K562 (cell line): ENCODE measurements at regions not wholly inside any gene's neighbourhood (a gene's known extent, or its start where the extent isn't known, plus 50 kb on each side); places are given as distances from the start of the nearest gene placed in this dataset.
A peak's percentile ranks its signal among the peaks of the same experiment; 100 is the strongest.

ENCODE experiments used
- BACH1 ChIP-seq: fragments of 200-800 bp; sonication (Bioruptor generic); IDR thresholded peaks from 2 replicates; pipeline ENCODE4 v1.6.1; 2016; ENCODE audit warnings: missing genetic modification characterization, missing compliant biosample characterization
- CEBPG ChIP-seq, 3 experiments: fragments of 200-800 bp in 1 of 3; sonication (Bioruptor generic) in 1 of 3; sonication (generic) in 1 of 3; formaldehyde crosslinking in 1 of 3; IDR thresholded peaks in 2 of 3; conservative IDR thresholded peaks in 1 of 3; 2 replicates each; pipeline versions ENCODE4 v1.6.1 to v1.8.0; 2016 to 2022; ENCODE audit warnings: missing compliant biosample characterization in 2 of 3, missing genetic modification characterization in 2 of 3, mild to moderate bottlenecking in 1 of 3, missing genetic modification reagents in 1 of 3
- CXXC5 ChIP-seq: fragments of 250-450 bp; sonication (Bioruptor Pico); IDR thresholded peaks from 2 replicates; pipeline ENCODE4 v1.8.0; 2022; ENCODE audit warnings: inconsistent platforms, mild to moderate bottlenecking, moderate library complexity
- HIVEP1 ChIP-seq: fragments of 250-450 bp; sonication (Bioruptor Pico); IDR thresholded peaks from 2 replicates; pipeline ENCODE4 v1.4.0; 2020; ENCODE audit warnings: mild to moderate bottlenecking
- KHSRP ChIP-seq: fragments of 450-650 bp; IDR thresholded peaks from 2 replicates; pipeline ENCODE4 v1.6.1; 2017
- KLF6 ChIP-seq: fragments of 250-450 bp; sonication (Bioruptor Pico); IDR thresholded peaks from 2 replicates; pipeline ENCODE4 v1.4.0; 2020; ENCODE audit warnings: mild to moderate bottlenecking, moderate library complexity, borderline replicate concordance
- L3MBTL2 ChIP-seq: fragments of 450-650 bp; IDR thresholded peaks from 2 replicates; pipeline ENCODE4 v1.6.1; 2016; ENCODE audit warnings: mild to moderate bottlenecking, moderate library complexity
- NR2C2 ChIP-seq, 2 experiments: fragments of 200-800 bp in 1 of 2; sonication (Bioruptor generic) in 1 of 2; sonication (generic) in 1 of 2; formaldehyde crosslinking in 1 of 2; IDR thresholded peaks; 2 replicates each; pipeline versions ENCODE4 v1.6.1 to v1.8.0; 2016 to 2022; ENCODE audit warnings: mild to moderate bottlenecking in 1 of 2, missing compliant biosample characterization in 1 of 2, missing genetic modification characterization in 1 of 2, missing genetic modification reagents in 1 of 2
- ZNF175 ChIP-seq: fragments of 200-800 bp; sonication (Bioruptor generic); IDR thresholded peaks from 2 replicates; pipeline ENCODE4 v1.6.1; 2016; ENCODE audit warnings: low read depth, mild to moderate bottlenecking, missing genetic modification characterization, missing compliant biosample characterization
- ZNF583 ChIP-seq: fragments of 250-450 bp; sonication (Bioruptor Pico); IDR thresholded peaks from 2 replicates; pipeline ENCODE4 v1.4.0; 2020
- ZNF79 ChIP-seq: fragments of 250-450 bp; sonication (Bioruptor Pico); IDR thresholded peaks from 2 replicates; pipeline ENCODE4 v1.4.0; 2020; ENCODE audit warnings: low read depth, mild to moderate bottlenecking, moderate library complexity
- TF ChIP-seq, protein P1 (sequence below): fragments of 200-800 bp; sonication (Bioruptor generic); IDR thresholded peaks from 2 replicates; pipeline ENCODE4 v1.6.1; 2017; ENCODE audit warnings: missing genetic modification characterization, missing compliant biosample characterization

GRCh38 chr10:83935339-83935736, 204.0 kb upstream of the GHITM start (continued):
- TF ChIP-seq, protein P1, sequence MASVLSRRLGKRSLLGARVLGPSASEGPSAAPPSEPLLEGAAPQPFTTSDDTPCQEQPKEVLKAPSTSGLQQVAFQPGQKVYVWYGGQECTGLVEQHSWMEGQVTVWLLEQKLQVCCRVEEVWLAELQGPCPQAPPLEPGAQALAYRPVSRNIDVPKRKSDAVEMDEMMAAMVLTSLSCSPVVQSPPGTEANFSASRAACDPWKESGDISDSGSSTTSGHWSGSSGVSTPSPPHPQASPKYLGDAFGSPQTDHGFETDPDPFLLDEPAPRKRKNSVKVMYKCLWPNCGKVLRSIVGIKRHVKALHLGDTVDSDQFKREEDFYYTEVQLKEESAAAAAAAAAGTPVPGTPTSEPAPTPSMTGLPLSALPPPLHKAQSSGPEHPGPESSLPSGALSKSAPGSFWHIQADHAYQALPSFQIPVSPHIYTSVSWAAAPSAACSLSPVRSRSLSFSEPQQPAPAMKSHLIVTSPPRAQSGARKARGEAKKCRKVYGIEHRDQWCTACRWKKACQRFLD (CRISPR knock-in tag): peak; percentile 47; the same call in 1 of the 2 replicates
- TF ChIP-seq NR2C2 (CRISPR knock-in tag; IDR thresholded peaks at IDR 0.05): no peak
- peak; percentile 36; the same call in 1 of the 2 replicates for TF ChIP-seq NR2C2 (tag; IDR thresholded peaks at IDR 0.05)
- TF ChIP-seq KHSRP: no peak
- TF ChIP-seq HIVEP1 (CRISPR knock-in tag): peak; percentile 44; the same call in 1 of the 2 replicates
- 0 out of 2 replicates have a peak, but pooled peaks have one; percentile 12 for TF ChIP-seq CEBPG (CRISPR knock-in tag; IDR thresholded peaks at IDR 0.05)
- peak; percentile 43 to 81; a peak in 2 of 4 replicates for TF ChIP-seq CEBPG (tag; conservative IDR thresholded peaks at IDR 0.05 in 1 of 2, IDR thresholded peaks at IDR 0.05 in 1 of 2)
- peak; percentile 76; the same call in 1 of the 2 replicates for TF ChIP-seq ZNF175 (CRISPR knock-in tag)
- TF ChIP-seq BACH1 (tag): 0 out of 2 replicates have a peak, but pooled peaks have one; percentile 50
- peak; percentile 23; the same call in 1 of the 2 replicates for TF ChIP-seq CXXC5
- 0 out of 2 replicates have a peak, but pooled peaks have one; percentile 15 for TF ChIP-seq ZNF583
- TF ChIP-seq ZNF79 (CRISPR knock-in tag): 0 out of 2 replicates have a peak, but pooled peaks have one; percentile 33
- 0 out of 2 replicates have a peak, but pooled peaks have one; percentile 49 for TF ChIP-seq L3MBTL2
- 0 out of 2 replicates have a peak, but pooled peaks have one; percentile 55 for TF ChIP-seq KLF6 (CRISPR knock-in tag)
